CD8-positive, alpha-beta memory T cell (primary cell): ENCODE measurements at regions not wholly inside any gene's neighbourhood (a gene's known extent, or its start where the extent isn't known, plus 50 kb on each side); places are given as distances from the start of the nearest gene placed in this dataset.

Source experiments
- CTCF ChIA-PET: fragments of 350-600 bp; sonication (Branson Sonifier 250); formaldehyde crosslinking; loops from one replicate; lab custom pipeline; 2021; ENCODE audit warnings: antibody characterized with exemption; lab: Charles Lee
- POLR2A ChIA-PET: fragments of 350-600 bp; sonication (Branson Sonifier 250); formaldehyde crosslinking; loops from one replicate; lab custom pipeline; 2021; ENCODE audit warnings: antibody characterized with exemption; lab: Charles Lee
- DNase-seq, 5 donors: peaks; one replicate each; pipeline versions ENCODE4 v3.0.0 to v3.0.0-alpha.2; 2020 to 2022; ENCODE audit warnings: mixed read lengths in 1 of 5
- H3K27ac ChIP-seq: one replicate; pipeline ENCODE4 v1.7.0; 2013; ENCODE audit warnings: low read depth, mild to moderate bottlenecking, low read length, moderate library complexity
- H3K27me3 ChIP-seq: 2 replicates; pipeline ENCODE4 v1.7.0; 2013; ENCODE audit warnings: low read length, mild to moderate bottlenecking; ENCODE audit not compliant: insufficient read depth, poor library complexity, severe bottlenecking
- H3K36me3 ChIP-seq: 2 replicates; pipeline ENCODE4 v1.7.0; 2013; ENCODE audit warnings: mild to moderate bottlenecking, low read length, moderate library complexity; ENCODE audit not compliant: insufficient read depth
- H3K4me1 ChIP-seq: 2 replicates; pipeline ENCODE4 v1.7.0; 2013; ENCODE audit warnings: mild to moderate bottlenecking, low read length, moderate library complexity; ENCODE audit not compliant: insufficient read depth
- H3K4me3 ChIP-seq: 2 replicates; pipeline ENCODE4 v1.7.0; 2013; ENCODE audit warnings: mild to moderate bottlenecking, low read length
- H3K9me3 ChIP-seq: 2 replicates; pipeline ENCODE4 v1.7.0; 2013; ENCODE audit warnings: mild to moderate bottlenecking, low read length
- H3K27ac Mint-ChIP-seq, 8 donors: one replicate each; pipeline ENCODE4 v1.8.0; 2020 to 2021; ENCODE audit warnings: mixed read lengths in 8 of 8, mild to moderate bottlenecking in 6 of 8, inconsistent platforms in 3 of 8, moderate library complexity in 3 of 8
- H3K27me3 Mint-ChIP-seq, 2 donors: one replicate each; pipeline ENCODE4 v1.8.0; 2020 to 2021; ENCODE audit warnings: mixed read lengths in 2 of 2, mild to moderate bottlenecking in 1 of 2, moderate library complexity in 1 of 2
- H3K36me3 Mint-ChIP-seq, 3 donors: one replicate each; pipeline ENCODE4 v1.8.0; 2020 to 2021; ENCODE audit warnings: mixed read lengths in 3 of 3, inconsistent platforms in 1 of 3, mild to moderate bottlenecking in 1 of 3
- H3K4me1 Mint-ChIP-seq, 3 donors: one replicate each; pipeline ENCODE4 v1.8.0; 2020 to 2021; ENCODE audit warnings: mixed read lengths in 3 of 3, inconsistent platforms in 1 of 3, mild to moderate bottlenecking in 1 of 3
- H3K4me3 Mint-ChIP-seq, 7 donors: one replicate each; pipeline ENCODE4 v1.8.0; 2020 to 2021; ENCODE audit warnings: mixed read lengths in 7 of 7, mild to moderate bottlenecking in 6 of 7, moderate library complexity in 4 of 7, inconsistent platforms in 2 of 7
- H3K9me3 Mint-ChIP-seq, 5 donors: one replicate each; pipeline ENCODE4 v1.8.0; 2020 to 2022; ENCODE audit warnings: mixed read lengths in 5 of 5, mild to moderate bottlenecking in 3 of 5, moderate library complexity in 2 of 5, inconsistent platforms in 1 of 5

GRCh38 chr10:8731121-8732095 is 676.9 kb downstream of the GATA3 start:
- H3K9me3 Mint-ChIP-seq = no peaks in the 10 kb centered on the region
- CTCF ChIA-PET = no interaction called here

DNA sequence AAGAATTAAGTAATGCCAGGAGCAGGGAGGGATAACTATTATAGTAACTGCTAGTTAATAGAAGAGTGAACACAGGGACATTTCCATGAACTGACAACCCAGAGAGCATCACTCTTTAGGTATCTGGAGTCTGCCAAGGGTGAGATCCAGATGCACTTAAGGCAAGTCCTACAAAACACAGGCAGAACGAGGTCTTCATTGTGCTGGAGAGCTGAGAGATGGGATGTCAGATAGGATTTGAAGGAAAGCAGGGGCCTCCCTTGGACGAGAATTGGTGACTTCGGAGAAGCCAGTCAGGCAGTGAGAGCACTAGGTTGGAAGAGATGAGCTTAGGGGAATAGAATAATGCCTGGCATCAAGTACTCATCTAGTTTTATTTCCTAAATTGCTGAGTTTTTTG is 684.5 kb downstream of the GATA3 start:
- no peak overlapping the region for H3K4me3 ChIP-seq
- no peaks in the 10 kb centered on the region for H3K36me3 Mint-ChIP-seq
- no peaks in the 10 kb centered on the region for H3K4me1 Mint-ChIP-seq
- ChIA-PET POLR2A (no interaction called here), CTCF (no interaction called here)
- no peak for DNase-seq
- H3K36me3 ChIP-seq = no peaks in the 10 kb centered on the region
- H3K27ac ChIP-seq = no peak overlapping the region
- H3K9me3 ChIP-seq = no peaks in the 10 kb centered on the region
- no peaks in the 10 kb centered on the region for H3K9me3 Mint-ChIP-seq
- no peak overlapping the region for H3K27ac Mint-ChIP-seq
- H3K27me3 Mint-ChIP-seq = peaks cover 3 to 11% of the 10 kb centered on the region in 2 donors
- H3K4me3 Mint-ChIP-seq = no peak overlapping the region
- H3K4me1 ChIP-seq = no peaks in the 10 kb centered on the region
- H3K27me3 ChIP-seq = no peaks in the 10 kb centered on the region

More at GRCh38 chr10:8731121-8732095, 676.9 kb downstream of the GATA3 start:
- no peak overlapping the region for H3K27ac Mint-ChIP-seq
- no peaks in the 10 kb centered on the region for H3K36me3 Mint-ChIP-seq
- H3K4me1 ChIP-seq = no peaks in the 10 kb centered on the region
- no peaks in the 10 kb centered on the region for H3K9me3 ChIP-seq
- no peaks in the 10 kb centered on the region for H3K27me3 ChIP-seq
- H3K4me3 Mint-ChIP-seq = no peak overlapping the region
- H3K27ac ChIP-seq = no peak overlapping the region
- POLR2A ChIA-PET = no interaction called here
- H3K4me1 Mint-ChIP-seq = no peaks in the 10 kb centered on the region
- peaks cover 6 to 36% of the 10 kb centered on the region in 2 donors for H3K27me3 Mint-ChIP-seq
- no peak for DNase-seq
- H3K4me3 ChIP-seq = no peak overlapping the region
- H3K36me3 ChIP-seq = no peaks in the 10 kb centered on the region

DNA sequence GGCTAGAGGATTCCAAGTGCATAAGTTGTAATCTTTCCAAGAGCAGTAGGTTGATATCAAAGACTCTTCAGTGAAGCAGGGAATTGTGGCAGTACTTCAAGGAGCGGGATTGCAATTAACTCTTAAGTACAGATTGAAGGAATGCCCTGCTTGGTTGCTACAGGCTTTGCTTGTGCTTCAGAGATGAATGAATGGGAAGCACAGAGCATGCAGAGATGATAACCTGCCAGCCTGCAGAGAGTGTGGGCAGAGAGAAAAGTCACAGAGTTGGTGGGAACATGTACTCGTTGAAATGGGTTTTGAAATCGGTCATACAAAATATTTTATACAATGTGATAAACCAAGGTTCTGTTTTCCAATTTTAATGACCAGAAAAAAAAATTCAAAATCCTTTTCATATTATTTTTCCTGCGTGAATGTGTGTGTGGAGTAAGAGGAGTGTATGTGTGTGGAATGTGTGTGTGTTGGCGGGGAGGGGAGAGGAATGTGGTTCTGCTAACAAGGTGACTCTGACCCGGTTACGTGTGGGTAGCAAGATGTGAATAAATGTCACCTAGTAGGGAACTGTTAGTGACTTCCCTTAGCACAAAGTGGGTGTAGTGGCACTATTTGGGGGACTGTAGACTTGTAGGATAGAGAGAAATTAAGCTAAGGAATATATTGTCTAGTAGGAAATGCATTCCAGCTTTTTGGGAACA is 697.8 kb downstream of the GATA3 start:
- no peaks in the 10 kb centered on the region for H3K36me3 ChIP-seq
- H3K4me3 ChIP-seq = no peak overlapping the region
- no peaks in the 10 kb centered on the region for H3K4me1 ChIP-seq
- H3K27me3 Mint-ChIP-seq = peaks cover 13 to 19% of the 10 kb centered on the region in 2 donors
- CTCF ChIA-PET = no interaction called here
- no peak overlapping the region for H3K27ac Mint-ChIP-seq
- no peaks in the 10 kb centered on the region for H3K9me3 ChIP-seq
- peaks cover 0 to 5% (median 0%) of the 10 kb centered on the region in 5 donors for H3K9me3 Mint-ChIP-seq
- no peaks in the 10 kb centered on the region for H3K36me3 Mint-ChIP-seq
- no peaks in the 10 kb centered on the region for H3K4me1 Mint-ChIP-seq
- no peaks in the 10 kb centered on the region for H3K27me3 ChIP-seq
- H3K4me3 Mint-ChIP-seq = no peak overlapping the region
- DNase-seq = no peak
- H3K27ac ChIP-seq = no peak overlapping the region
- POLR2A ChIA-PET = no interaction called here

DNA sequence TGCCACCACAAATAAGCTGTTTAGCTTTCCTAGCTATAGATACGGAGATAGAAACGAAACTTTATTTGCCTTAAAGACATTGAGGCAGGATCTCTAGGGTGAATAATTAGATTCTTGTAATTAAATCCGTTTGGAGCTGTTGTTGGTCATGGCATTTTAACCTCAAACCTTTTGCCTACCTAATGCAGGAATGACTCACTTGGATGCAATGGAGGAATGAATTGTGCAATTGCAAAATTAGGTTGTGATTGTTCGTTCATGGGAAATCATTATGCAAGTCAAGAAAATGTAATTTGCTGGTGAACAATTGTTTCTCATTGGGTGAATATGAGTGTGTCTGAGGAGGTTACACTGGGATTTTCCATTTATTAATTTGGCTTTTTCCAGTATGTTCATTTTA is 703.5 kb downstream of the GATA3 start:
- Mint-ChIP-seq H3K4me3 (no peak overlapping the region), H3K27me3 (peaks cover 7 to 11% of the 10 kb centered on the region in 2 donors), H3K27ac (no peak overlapping the region), H3K4me1 (no peaks in the 10 kb centered on the region), H3K9me3 (peaks cover 0 to 5% (median 0%) of the 10 kb centered on the region in 5 donors), H3K36me3 (peaks cover 0 to 2% (median 0%) of the 10 kb centered on the region in 3 donors)
- H3K27me3 ChIP-seq = no peaks in the 10 kb centered on the region
- DNase-seq = no peak
- POLR2A ChIA-PET = interaction anchor here (0.7 kb wide), 1 partner anchor 621 kb away, joined by 3 read pairs; no protein-coding TSS in a partner anchor
- no peaks in the 10 kb centered on the region for H3K36me3 ChIP-seq
- H3K27ac ChIP-seq = no peak overlapping the region
- CTCF ChIA-PET = no interaction called here
- H3K4me1 ChIP-seq = no peaks in the 10 kb centered on the region
- H3K9me3 ChIP-seq = no peaks in the 10 kb centered on the region
- H3K4me3 ChIP-seq = no peak overlapping the region

- POLR2A ChIA-PET = no interaction called here
- Histone ChIP-seq H3K4me3 (no peak overlapping the region), H3K9me3 (no peaks in the 10 kb centered on the region), H3K27me3 (no peaks in the 10 kb centered on the region), H3K4me1 (no peaks in the 10 kb centered on the region), H3K27ac (no peak overlapping the region), H3K36me3 (no peaks in the 10 kb centered on the region)
- DNase-seq = no peak
- CTCF ChIA-PET = no interaction called here
- Mint-ChIP-seq H3K36me3 (no peaks in the 10 kb centered on the region), H3K27me3 (peaks cover 7 to 17% of the 10 kb centered on the region in 2 donors), H3K4me1 (no peaks in the 10 kb centered on the region), H3K27ac (no peak overlapping the region), H3K9me3 (no peaks in the 10 kb centered on the region), H3K4me3 (no peak overlapping the region)
Measured at GRCh38 chr10:8766899-8767298, 712.4 kb downstream of the GATA3 start.

DNA sequence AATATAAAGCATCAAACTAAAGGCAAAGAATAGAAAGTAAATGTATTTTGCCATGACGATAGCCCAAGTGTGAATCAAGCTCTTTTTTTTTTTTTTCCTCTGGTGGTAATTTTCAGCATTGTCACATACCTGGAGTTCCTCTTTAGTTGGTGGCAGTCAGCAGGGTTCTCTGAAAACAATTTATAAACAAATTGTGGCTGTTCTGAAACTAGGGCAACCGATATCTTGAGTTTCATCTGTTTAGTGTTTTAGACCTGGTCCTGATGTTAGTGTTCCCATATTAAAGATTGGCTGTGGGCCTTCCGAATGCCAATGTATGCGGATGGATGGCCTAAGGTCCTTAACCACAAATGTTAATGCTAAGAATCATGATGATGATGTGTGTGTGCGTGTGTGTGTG is 713.1 kb downstream of the GATA3 start:
- no peaks in the 10 kb centered on the region for H3K36me3 ChIP-seq
- Mint-ChIP-seq H3K27me3 (peaks cover 7 to 17% of the 10 kb centered on the region in 2 donors), H3K4me3 (peak overlapping the region in 1 of 7 donors; percentile 6), H3K36me3 (no peaks in the 10 kb centered on the region), H3K9me3 (no peaks in the 10 kb centered on the region), H3K27ac (no peak overlapping the region), H3K4me1 (no peaks in the 10 kb centered on the region)
- DNase-seq = no peak
- ChIA-PET CTCF (no interaction called here), POLR2A (no interaction called here)
- no peak overlapping the region for H3K4me3 ChIP-seq
- no peak overlapping the region for H3K27ac ChIP-seq
- no peaks in the 10 kb centered on the region for H3K4me1 ChIP-seq
- no peaks in the 10 kb centered on the region for H3K27me3 ChIP-seq
- no peaks in the 10 kb centered on the region for H3K9me3 ChIP-seq

DNA sequence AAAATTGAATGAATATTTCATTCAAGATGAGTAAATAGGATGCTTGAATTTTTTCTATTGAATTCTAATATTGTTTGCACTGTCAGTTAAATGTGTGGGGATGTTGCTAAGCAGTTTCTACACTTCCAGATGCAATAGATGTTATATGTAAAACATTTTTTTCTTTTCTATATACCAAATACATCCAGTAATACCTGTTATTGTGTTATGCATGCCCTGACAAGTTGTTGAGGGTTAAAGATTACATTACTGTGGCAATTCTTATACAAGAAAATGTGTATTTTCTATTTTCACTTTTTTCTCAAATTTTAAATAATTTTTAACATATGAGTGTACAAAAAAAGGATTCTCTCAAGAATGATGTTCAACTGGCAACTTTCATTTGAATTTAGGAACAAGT is 713.9 kb downstream of the GATA3 start:
- no peaks in the 10 kb centered on the region for H3K9me3 ChIP-seq
- Mint-ChIP-seq H3K4me3 (no peak overlapping the region), H3K27ac (no peak overlapping the region), H3K9me3 (no peaks in the 10 kb centered on the region), H3K27me3 (peaks cover 3 to 16% of the 10 kb centered on the region in 2 donors), H3K4me1 (no peaks in the 10 kb centered on the region), H3K36me3 (no peaks in the 10 kb centered on the region)
- H3K27ac ChIP-seq = no peak overlapping the region
- DNase-seq = no peak
- POLR2A ChIA-PET = no interaction called here
- no peaks in the 10 kb centered on the region for H3K36me3 ChIP-seq
- CTCF ChIA-PET = no interaction called here
- H3K4me1 ChIP-seq = no peaks in the 10 kb centered on the region
- H3K4me3 ChIP-seq = no peak overlapping the region
- no peaks in the 10 kb centered on the region for H3K27me3 ChIP-seq

DNA sequence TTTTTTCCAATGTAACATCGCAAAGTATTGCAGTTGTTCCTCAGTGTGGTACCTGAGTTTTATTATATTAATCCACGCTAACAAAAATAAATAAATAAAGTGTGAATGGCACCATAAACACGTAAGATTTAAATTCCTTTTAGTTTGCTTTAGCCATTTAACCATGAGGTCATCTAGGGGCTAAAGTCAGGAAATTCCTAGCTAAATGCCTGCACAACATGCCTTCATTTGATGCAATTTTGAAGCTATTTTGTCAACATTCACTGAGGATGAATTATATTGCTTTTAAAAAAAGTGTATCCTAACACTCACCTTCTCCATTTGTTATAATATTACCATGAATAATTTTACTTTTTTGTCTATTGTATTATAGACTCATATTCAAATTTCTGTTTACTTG is 714.4 kb downstream of the GATA3 start:
- ChIA-PET CTCF (no interaction called here), POLR2A (no interaction called here)
- no peaks in the 10 kb centered on the region for H3K36me3 Mint-ChIP-seq
- Histone ChIP-seq H3K27ac (no peak overlapping the region), H3K27me3 (no peaks in the 10 kb centered on the region), H3K9me3 (no peaks in the 10 kb centered on the region), H3K4me1 (no peaks in the 10 kb centered on the region), H3K4me3 (no peak overlapping the region), H3K36me3 (no peaks in the 10 kb centered on the region)
- H3K27ac Mint-ChIP-seq = no peak overlapping the region
- peaks cover 1 to 14% of the 10 kb centered on the region in 2 donors for H3K27me3 Mint-ChIP-seq
- no peak overlapping the region for H3K4me3 Mint-ChIP-seq
- H3K9me3 Mint-ChIP-seq = no peaks in the 10 kb centered on the region
- DNase-seq = no peak
- H3K4me1 Mint-ChIP-seq = no peaks in the 10 kb centered on the region
